ENCODE measurements at regions not wholly inside any gene's neighbourhood (a gene's known extent, or its start where the extent isn't known, plus 50 kb on each side); places are given as distances from the start of the nearest gene placed in this dataset.

DNA sequence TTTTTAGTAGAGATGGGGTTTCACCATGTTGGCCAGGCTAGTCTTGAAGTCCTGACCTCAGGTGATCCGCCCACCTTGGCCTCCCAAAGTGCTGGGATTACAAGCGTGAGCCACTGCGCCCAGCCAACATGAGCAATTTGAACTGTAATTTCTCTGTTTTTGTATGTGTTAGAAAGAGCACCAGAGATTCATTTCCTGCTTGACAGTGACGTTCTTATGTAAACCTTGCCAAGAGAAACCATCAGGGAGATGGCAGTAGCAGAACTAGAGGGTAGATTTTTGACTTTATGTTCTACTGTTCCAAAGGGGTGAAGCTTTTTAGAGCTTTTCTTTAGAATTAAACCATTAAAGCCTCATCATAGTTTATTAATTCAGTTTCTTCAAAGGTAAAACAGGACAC is 148.1 kb upstream of the UMPS start:
- Histone ChIP-seq H3K9me3 (ENCODE audit: insufficient read depth, low read depth, low read length) (no peaks in the 10 kb centered on the region), H3K4me3 (ENCODE audit: low read length, poor library complexity, severe bottlenecking) (no peak overlapping the region), H3K4me1 (ENCODE audit: insufficient read depth, low read length, poor library complexity, severe bottlenecking) (no peaks in the 10 kb centered on the region), H4K20me1 (ENCODE audit: insufficient read depth, low read length, poor library complexity, severe bottlenecking) (no peaks in the 10 kb centered on the region), H3K4me2 (ENCODE audit: low read depth, low read length, poor library complexity, severe bottlenecking) (no peak overlapping the region), H3K9ac (ENCODE audit: low read depth, low read length, poor library complexity, severe bottlenecking) (no peak overlapping the region), H3K79me2 (ENCODE audit: insufficient read depth, low read length) (no peaks in the 10 kb centered on the region), H3K27me3 (ENCODE audit: insufficient read depth, low read length, poor library complexity, severe bottlenecking) (peaks cover 35% of the 10 kb centered on the region), H3F3A (ENCODE audit: low read depth) (no peaks in the 10 kb centered on the region), H3K9me2 (replicated peaks; ENCODE audit: low read depth, low read length) (no peaks in the 10 kb centered on the region), H2AFZ (ENCODE audit: low read length) (no peak overlapping the region), H3K36me3 (ENCODE audit: insufficient read depth, low read length) (no peaks in the 10 kb centered on the region)
- TF ChIP-seq EZH2phosphoT487 (IDR thresholded peaks at IDR 0.05; ENCODE audit: borderline replicate concordance), result no peak
- no peak for TF ChIP-seq CTCF (conservative IDR thresholded peaks at IDR 0.05; ENCODE audit: low read length)

DNA sequence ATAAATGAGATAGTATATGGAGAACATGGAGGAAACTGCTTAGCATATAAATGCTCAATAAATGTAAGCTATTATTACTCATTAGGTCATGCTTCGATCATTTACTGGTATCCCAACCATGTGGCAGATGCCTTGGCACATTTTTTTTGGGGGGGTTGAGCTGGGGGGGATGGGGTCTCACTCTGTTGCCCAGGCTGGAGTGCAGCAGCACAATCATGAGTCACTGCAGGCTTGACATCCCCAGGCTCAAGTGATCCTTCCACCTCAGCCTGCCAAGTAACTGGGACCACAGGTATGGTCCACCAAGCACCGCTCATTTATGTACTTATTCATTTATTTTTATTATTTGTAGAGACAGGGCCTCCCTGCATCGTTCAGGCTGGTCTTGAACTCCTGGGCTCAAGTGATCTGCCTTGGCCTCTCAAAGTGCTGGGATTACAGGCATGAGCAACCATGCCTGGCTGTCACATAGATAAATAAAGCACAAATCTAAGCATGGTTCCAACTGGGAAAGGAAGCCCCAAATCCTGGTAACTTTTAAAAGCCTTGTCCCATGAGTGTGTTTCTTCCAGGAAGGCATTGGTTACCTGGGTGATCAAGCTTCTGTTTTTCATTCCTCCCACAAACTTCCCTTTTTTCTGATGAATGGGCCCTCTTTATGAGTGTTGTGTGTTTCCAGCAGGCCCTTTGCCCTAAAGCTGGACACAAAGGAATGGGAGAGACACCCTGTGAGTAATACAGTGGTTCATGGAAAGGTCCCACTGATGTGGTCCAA is 147.4 kb upstream of the UMPS start:
- Histone ChIP-seq H3F3A (ENCODE audit: low read depth) (no peaks in the 10 kb centered on the region), H3K9me2 (replicated peaks; ENCODE audit: low read depth, low read length) (no peaks in the 10 kb centered on the region), H3K9ac (ENCODE audit: low read depth, low read length, poor library complexity, severe bottlenecking) (no peak overlapping the region), H3K4me3 (ENCODE audit: low read length, poor library complexity, severe bottlenecking) (no peak overlapping the region), H2AFZ (ENCODE audit: low read length) (no peak overlapping the region), H3K4me2 (ENCODE audit: low read depth, low read length, poor library complexity, severe bottlenecking) (no peak overlapping the region), H3K36me3 (ENCODE audit: insufficient read depth, low read length) (no peaks in the 10 kb centered on the region), H3K79me2 (ENCODE audit: insufficient read depth, low read length) (no peaks in the 10 kb centered on the region), H3K27me3 (ENCODE audit: insufficient read depth, low read length, poor library complexity, severe bottlenecking) (peaks cover 38% of the 10 kb centered on the region), H3K4me1 (ENCODE audit: insufficient read depth, low read length, poor library complexity, severe bottlenecking) (no peaks in the 10 kb centered on the region), H4K20me1 (ENCODE audit: insufficient read depth, low read length, poor library complexity, severe bottlenecking) (no peaks in the 10 kb centered on the region), H3K9me3 (ENCODE audit: insufficient read depth, low read depth, low read length) (no peaks in the 10 kb centered on the region)
- no peak for TF ChIP-seq CTCF (conservative IDR thresholded peaks at IDR 0.05; ENCODE audit: low read length)
- TF ChIP-seq EZH2phosphoT487 (IDR thresholded peaks at IDR 0.05; ENCODE audit: borderline replicate concordance), result no peak

GRCh38 chr3:124584245-124584551 is 146.1 kb upstream of the UMPS start:
- Histone ChIP-seq H3K27me3 (ENCODE audit: insufficient read depth, low read length, poor library complexity, severe bottlenecking) (peaks cover 51% of the 10 kb centered on the region), H3K4me1 (ENCODE audit: insufficient read depth, low read length, poor library complexity, severe bottlenecking) (no peaks in the 10 kb centered on the region), H3K79me2 (ENCODE audit: insufficient read depth, low read length) (no peaks in the 10 kb centered on the region), H3K4me2 (ENCODE audit: low read depth, low read length, poor library complexity, severe bottlenecking) (no peak overlapping the region), H3F3A (ENCODE audit: low read depth) (no peaks in the 10 kb centered on the region), H4K20me1 (ENCODE audit: insufficient read depth, low read length, poor library complexity, severe bottlenecking) (no peaks in the 10 kb centered on the region), H3K9me3 (ENCODE audit: insufficient read depth, low read depth, low read length) (no peaks in the 10 kb centered on the region), H3K4me3 (ENCODE audit: low read length, poor library complexity, severe bottlenecking) (no peak overlapping the region), H2AFZ (ENCODE audit: low read length) (no peak overlapping the region), H3K36me3 (ENCODE audit: insufficient read depth, low read length) (no peaks in the 10 kb centered on the region), H3K9ac (ENCODE audit: low read depth, low read length, poor library complexity, severe bottlenecking) (no peak overlapping the region), H3K9me2 (replicated peaks; ENCODE audit: low read depth, low read length) (no peaks in the 10 kb centered on the region)
- no peak for TF ChIP-seq EZH2phosphoT487 (IDR thresholded peaks at IDR 0.05; ENCODE audit: borderline replicate concordance)
- no peak for TF ChIP-seq CTCF (conservative IDR thresholded peaks at IDR 0.05; ENCODE audit: low read length)

All from Loucy (cell line).